GM21390 (cell line): ENCODE measurements at regions not wholly inside any gene's neighbourhood (a gene's known extent, or its start where the extent isn't known, plus 50 kb on each side); places are given as distances from the start of the nearest gene placed in this dataset.
"Not testable (repeated sequence)": the region's sequence is repeated elsewhere in the genome, so short reads cannot be mapped to it uniquely, and the experiment has no call there.

ENCODE experiments used
- ATAC-seq: cut with Tn5 transposase; IDR thresholded peaks from one replicate; pipeline ENCODE4 v1.9.1; 2021; ENCODE audit not compliant: unreplicated experiment

- no peak for ATAC-seq
These were observed 75.0 kb upstream of the XPA start for GRCh38 chr9:97772145-97772544.

- no peak for ATAC-seq
These were observed 76.0 kb upstream of the XPA start for GRCh38 chr9:97773091-97773490.

GRCh38 chr9:97773723-97774122 is 76.6 kb upstream of the XPA start:
- ATAC-seq = no peak

- no peak for ATAC-seq
These were observed 77.5 kb upstream of the XPA start for GRCh38 chr9:97774673-97775072.

- ATAC-seq = not testable (repeated sequence)
These were observed 74.3 kb upstream of the FOXE1 start for GRCh38 chr9:97778740-97779139.

- no peak for ATAC-seq
These were observed 73.4 kb upstream of the FOXE1 start for GRCh38 chr9:97779608-97780007.

- no peak for ATAC-seq
These were observed 71.1 kb upstream of the FOXE1 start for GRCh38 chr9:97781902-97782301.

GRCh38 chr9:97786341-97786740 is 66.7 kb upstream of the FOXE1 start:
- no peak for ATAC-seq

GRCh38 chr9:97787551-97787950 is 65.5 kb upstream of the FOXE1 start:
- no peak for ATAC-seq

- ATAC-seq = no peak
These were observed 64.0 kb upstream of the FOXE1 start for GRCh38 chr9:97788763-97789663.

- ATAC-seq = no peak
These were observed 62.5 kb upstream of the FOXE1 start for GRCh38 chr9:97790542-97790941.

- no peak for ATAC-seq
These were observed 61.5 kb upstream of the FOXE1 start for GRCh38 chr9:97791542-97791941.

- no peak for ATAC-seq
These were observed 60.0 kb upstream of the FOXE1 start for GRCh38 chr9:97793067-97793466.

GRCh38 chr9:97794666-97795065 is 58.4 kb upstream of the FOXE1 start:
- ATAC-seq = no peak

- not testable (repeated sequence) for ATAC-seq
These were observed 56.9 kb upstream of the FOXE1 start for GRCh38 chr9:97796176-97796575.

- no peak for ATAC-seq
These were observed 51.8 kb upstream of the FOXE1 start for GRCh38 chr9:97801180-97801579.

- no peak for ATAC-seq
These were observed 50.8 kb upstream of the FOXE1 start for GRCh38 chr9:97802276-97802675.

- peak; percentile 93 for ATAC-seq
These were observed 49.6 kb upstream of the FOXE1 start for GRCh38 chr9:97803167-97804058.
